ENCODE measurements at regions not wholly inside any gene's neighbourhood (a gene's known extent, or its start where the extent isn't known, plus 50 kb on each side); places are given as distances from the start of the nearest gene placed in this dataset.

DNA sequence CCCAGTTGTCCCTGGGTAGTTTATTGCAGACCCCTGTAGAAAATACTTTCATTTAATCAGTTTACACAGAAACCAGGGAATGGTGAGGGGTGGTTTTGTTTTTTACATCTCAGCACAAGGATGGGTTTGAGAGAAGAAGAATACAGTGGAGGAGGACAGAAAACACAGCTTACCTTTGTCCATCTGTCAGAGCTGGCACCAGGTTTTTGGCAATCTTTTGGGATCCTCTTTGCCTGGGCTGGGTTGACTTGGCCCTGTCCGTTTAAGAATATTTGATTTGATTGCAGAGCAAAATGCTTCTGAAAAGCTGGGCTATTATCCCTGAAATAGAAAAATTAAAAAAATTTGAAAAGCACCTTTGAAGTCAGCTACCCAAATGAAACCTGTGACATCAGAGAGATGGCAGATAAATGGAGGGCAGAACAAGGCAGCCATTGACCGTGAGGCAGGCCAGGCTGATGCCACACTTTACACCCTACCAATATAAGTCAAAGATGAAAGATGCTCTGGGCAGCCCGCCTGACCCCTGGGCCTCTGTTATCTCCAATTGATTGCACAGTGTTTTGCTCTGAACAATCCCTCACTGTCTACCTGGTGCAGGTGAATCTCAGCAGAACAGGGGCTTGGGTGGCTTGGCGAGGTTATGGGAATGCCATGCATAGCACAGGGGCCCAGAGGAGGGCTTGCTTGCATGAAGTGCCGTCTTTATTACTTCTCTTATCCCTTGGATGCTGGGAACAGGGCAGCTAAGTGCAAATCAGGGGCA, 218.8 kb downstream of the LMX1A start (continued):
- TF ChIP-seq, protein P1, sequence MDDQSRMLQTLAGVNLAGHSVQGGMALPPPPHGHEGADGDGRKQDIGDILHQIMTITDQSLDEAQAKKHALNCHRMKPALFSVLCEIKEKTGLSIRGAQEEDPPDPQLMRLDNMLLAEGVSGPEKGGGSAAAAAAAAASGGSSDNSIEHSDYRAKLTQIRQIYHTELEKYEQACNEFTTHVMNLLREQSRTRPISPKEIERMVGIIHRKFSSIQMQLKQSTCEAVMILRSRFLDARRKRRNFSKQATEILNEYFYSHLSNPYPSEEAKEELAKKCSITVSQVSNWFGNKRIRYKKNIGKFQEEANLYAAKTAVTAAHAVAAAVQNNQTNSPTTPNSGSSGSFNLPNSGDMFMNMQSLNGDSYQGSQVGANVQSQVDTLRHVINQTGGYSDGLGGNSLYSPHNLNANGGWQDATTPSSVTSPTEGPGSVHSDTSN (CRISPR knock-in tag; IDR thresholded peaks at IDR 0.05; ENCODE audit: borderline replicate concordance): no peak
- TF ChIP-seq, protein P2, sequence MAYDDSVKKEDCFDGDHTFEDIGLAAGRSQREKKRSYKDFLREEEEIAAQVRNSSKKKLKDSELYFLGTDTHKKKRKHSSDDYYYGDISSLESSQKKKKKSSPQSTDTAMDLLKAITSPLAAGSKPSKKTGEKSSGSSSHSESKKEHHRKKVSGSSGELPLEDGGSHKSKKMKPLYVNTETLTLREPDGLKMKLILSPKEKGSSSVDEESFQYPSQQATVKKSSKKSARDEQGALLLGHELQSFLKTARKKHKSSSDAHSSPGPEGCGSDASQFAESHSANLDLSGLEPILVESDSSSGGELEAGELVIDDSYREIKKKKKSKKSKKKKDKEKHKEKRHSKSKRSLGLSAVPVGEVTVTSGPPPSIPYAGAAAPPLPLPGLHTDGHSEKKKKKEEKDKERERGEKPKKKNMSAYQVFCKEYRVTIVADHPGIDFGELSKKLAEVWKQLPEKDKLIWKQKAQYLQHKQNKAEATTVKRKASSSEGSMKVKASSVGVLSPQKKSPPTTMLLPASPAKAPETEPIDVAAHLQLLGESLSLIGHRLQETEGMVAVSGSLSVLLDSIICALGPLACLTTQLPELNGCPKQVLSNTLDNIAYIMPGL (CRISPR knock-in tag; IDR thresholded peaks at IDR 0.05; ENCODE audit: borderline replicate concordance in 1 of 2, low read depth in 1 of 2): no peak
- peak; percentile 63; the same call in 1 of the 2 replicates for TF ChIP-seq SMAD3 (CRISPR knock-in tag; IDR thresholded peaks at IDR 0.05)
- TF ChIP-seq BCL6 (CRISPR knock-in tag; IDR thresholded peaks at IDR 0.05): peak; percentile 55; the same call in 1 of the 2 replicates
- peak; percentile 79 for TF ChIP-seq PHF21A (CRISPR knock-in tag; IDR thresholded peaks at IDR 0.05)
- TF ChIP-seq ZNF720 (CRISPR knock-in tag; IDR thresholded peaks at IDR 0.05): no peak
- no peak for TF ChIP-seq ZNF615 (CRISPR knock-in tag; IDR thresholded peaks at IDR 0.05; ENCODE audit: borderline replicate concordance)
- no peak for TF ChIP-seq STAT5B (CRISPR knock-in tag; IDR thresholded peaks at IDR 0.05)
- no peak for TF ChIP-seq MAFK (conservative IDR thresholded peaks at IDR 0.05 in 1 of 2, IDR thresholded peaks at IDR 0.05 in 1 of 2; ENCODE audit: low read length in 2 of 2)
- TF ChIP-seq ZNF558 (CRISPR knock-in tag; IDR thresholded peaks at IDR 0.05; ENCODE audit: borderline replicate concordance): no peak
- TF ChIP-seq, protein P3, sequence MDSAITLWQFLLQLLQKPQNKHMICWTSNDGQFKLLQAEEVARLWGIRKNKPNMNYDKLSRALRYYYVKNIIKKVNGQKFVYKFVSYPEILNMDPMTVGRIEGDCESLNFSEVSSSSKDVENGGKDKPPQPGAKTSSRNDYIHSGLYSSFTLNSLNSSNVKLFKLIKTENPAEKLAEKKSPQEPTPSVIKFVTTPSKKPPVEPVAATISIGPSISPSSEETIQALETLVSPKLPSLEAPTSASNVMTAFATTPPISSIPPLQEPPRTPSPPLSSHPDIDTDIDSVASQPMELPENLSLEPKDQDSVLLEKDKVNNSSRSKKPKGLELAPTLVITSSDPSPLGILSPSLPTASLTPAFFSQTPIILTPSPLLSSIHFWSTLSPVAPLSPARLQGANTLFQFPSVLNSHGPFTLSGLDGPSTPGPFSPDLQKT (CRISPR knock-in tag; IDR thresholded peaks at IDR 0.05; ENCODE audit: borderline replicate concordance): no peak
- TF ChIP-seq GTF3A (CRISPR knock-in tag; conservative IDR thresholded peaks at IDR 0.05): no peak
- TF ChIP-seq YY1 (IDR thresholded peaks at IDR 0.05; ENCODE audit: insufficient read depth, insufficient replicate concordance, low read depth, low read length): peak; percentile 31
- TF ChIP-seq HNF4G (IDR thresholded peaks at IDR 0.05; ENCODE audit: borderline replicate concordance, low read depth, low read length): peak; percentile 61; the same call in 1 of the 2 replicates
- no peak for TF ChIP-seq HNF4G (CRISPR knock-in tag; IDR thresholded peaks at IDR 0.05; ENCODE audit: borderline replicate concordance, low read depth)
- TF ChIP-seq RAD51 (IDR thresholded peaks at IDR 0.05; ENCODE audit: borderline replicate concordance): no peak
- TF ChIP-seq, protein P4, sequence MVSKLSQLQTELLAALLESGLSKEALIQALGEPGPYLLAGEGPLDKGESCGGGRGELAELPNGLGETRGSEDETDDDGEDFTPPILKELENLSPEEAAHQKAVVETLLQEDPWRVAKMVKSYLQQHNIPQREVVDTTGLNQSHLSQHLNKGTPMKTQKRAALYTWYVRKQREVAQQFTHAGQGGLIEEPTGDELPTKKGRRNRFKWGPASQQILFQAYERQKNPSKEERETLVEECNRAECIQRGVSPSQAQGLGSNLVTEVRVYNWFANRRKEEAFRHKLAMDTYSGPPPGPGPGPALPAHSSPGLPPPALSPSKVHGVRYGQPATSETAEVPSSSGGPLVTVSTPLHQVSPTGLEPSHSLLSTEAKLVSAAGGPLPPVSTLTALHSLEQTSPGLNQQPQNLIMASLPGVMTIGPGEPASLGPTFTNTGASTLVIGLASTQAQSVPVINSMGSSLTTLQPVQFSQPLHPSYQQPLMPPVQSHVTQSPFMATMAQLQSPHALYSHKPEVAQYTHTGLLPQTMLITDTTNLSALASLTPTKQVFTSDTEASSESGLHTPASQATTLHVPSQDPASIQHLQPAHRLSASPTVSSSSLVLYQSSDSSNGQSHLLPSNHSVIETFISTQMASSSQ (IDR thresholded peaks at IDR 0.05; ENCODE audit: low read depth): no peak
- TF ChIP-seq, protein P4 (CRISPR knock-in tag; IDR thresholded peaks at IDR 0.05; ENCODE audit: borderline replicate concordance): peak; percentile 54; the same call in 1 of the 2 replicates
- TF ChIP-seq, protein P5, sequence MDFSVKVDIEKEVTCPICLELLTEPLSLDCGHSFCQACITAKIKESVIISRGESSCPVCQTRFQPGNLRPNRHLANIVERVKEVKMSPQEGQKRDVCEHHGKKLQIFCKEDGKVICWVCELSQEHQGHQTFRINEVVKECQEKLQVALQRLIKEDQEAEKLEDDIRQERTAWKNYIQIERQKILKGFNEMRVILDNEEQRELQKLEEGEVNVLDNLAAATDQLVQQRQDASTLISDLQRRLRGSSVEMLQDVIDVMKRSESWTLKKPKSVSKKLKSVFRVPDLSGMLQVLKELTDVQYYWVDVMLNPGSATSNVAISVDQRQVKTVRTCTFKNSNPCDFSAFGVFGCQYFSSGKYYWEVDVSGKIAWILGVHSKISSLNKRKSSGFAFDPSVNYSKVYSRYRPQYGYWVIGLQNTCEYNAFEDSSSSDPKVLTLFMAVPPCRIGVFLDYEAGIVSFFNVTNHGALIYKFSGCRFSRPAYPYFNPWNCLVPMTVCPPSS (IDR thresholded peaks at IDR 0.05): no peak
- TF ChIP-seq SP5 (CRISPR knock-in tag; IDR thresholded peaks at IDR 0.05; ENCODE audit: borderline replicate concordance, low read depth): no peak
